Activated T-cell treated with anti-CD3 and anti-CD28 coated beads, Interleukin-2, amount 50 U/mL, for 48 hours (primary cell): ENCODE measurements at regions not wholly inside any gene's neighbourhood (a gene's known extent, or its start where the extent isn't known, plus 50 kb on each side); places are given as distances from the start of the nearest gene placed in this dataset.

ENCODE experiments used
- DNase-seq, 2 experiments: peaks; one replicate each; pipeline ENCODE4 v3.0.0-alpha.2; 2020

DNA sequence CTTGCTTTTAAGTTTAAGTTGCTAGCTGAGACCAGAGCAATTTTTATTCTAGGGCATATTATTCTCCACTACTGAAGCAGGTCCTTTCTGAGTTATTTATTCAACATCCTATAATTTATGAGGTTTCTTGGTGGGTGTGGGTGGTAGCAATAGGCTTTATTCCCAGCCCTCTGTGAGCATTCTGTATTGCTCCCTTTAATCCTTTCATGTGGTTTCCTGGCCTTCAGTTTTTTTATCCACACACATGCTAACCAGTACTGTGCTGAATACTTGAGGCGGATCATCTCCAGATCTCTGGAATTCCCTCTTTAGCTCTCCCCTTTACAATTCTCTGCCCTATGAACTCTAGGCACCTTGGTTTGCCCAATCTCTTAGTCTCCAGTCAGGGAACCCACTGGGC lies 91.8 kb upstream of the GLRA1 start:
- DNase-seq = no peak

GRCh38 chr5:152007653-152008335 lies 83.1 kb upstream of the GLRA1 start:
- DNase-seq = no peak

GRCh38 chr5:152004095-152004494 lies 79.4 kb upstream of the GLRA1 start:
- DNase-seq = no peak
